A673 (cell line): ENCODE measurements at regions not wholly inside any gene's neighbourhood (a gene's known extent, or its start where the extent isn't known, plus 50 kb on each side); places are given as distances from the start of the nearest gene placed in this dataset.

Source experiments
- CTCF ChIP-seq: fragments of 300-800, 200-600 bp; sonication (generic); conservative IDR thresholded peaks from 2 replicates; pipeline ENCODE4 v1.5.1; 2017; ENCODE audit warnings: low read depth, mild to moderate bottlenecking, antibody characterized with exemption, low read length, moderate library complexity, mixed read lengths
- EZH2 ChIP-seq: fragments of 200-600 bp; sonication (generic); IDR thresholded peaks from 2 replicates; pipeline ENCODE4 v1.6.1; 2017; ENCODE audit warnings: borderline replicate concordance, low read depth, mild to moderate bottlenecking, mixed read lengths, antibody characterized with exemption, low read length; ENCODE audit not compliant: poor library complexity, severe bottlenecking

- TF ChIP-seq CTCF: no peak
- TF ChIP-seq EZH2: no peak
These were observed 214.3 kb downstream of the OGFRL1 start for GRCh38 chr6:71502956-71503355.
